KOPT-K1 (cell line): ENCODE measurements at regions not wholly inside any gene's neighbourhood (a gene's known extent, or its start where the extent isn't known, plus 50 kb on each side); places are given as distances from the start of the nearest gene placed in this dataset.

ENCODE experiments used
- H3K27ac ChIP-seq: fragments of 200-600 bp; sonication (generic); 2 replicates; pipeline ENCODE4 v1.5.1; 2016; ENCODE audit warnings: antibody characterized with exemption, mild to moderate bottlenecking, low read depth, low read length; ENCODE audit not compliant: poor library complexity, severe bottlenecking
- H3K36me3 ChIP-seq: fragments of 200-600 bp; sonication (generic); 2 replicates; pipeline ENCODE4 v1.5.1; 2017; ENCODE audit warnings: antibody characterized with exemption, mild to moderate bottlenecking, low read length, moderate library complexity; ENCODE audit not compliant: insufficient read depth
- H3K9me3 ChIP-seq: fragments of 200-600 bp; sonication (generic); 2 replicates; pipeline ENCODE4 v1.5.1; 2017; ENCODE audit warnings: antibody characterized with exemption, low read length, mild to moderate bottlenecking; ENCODE audit not compliant: insufficient read depth, poor library complexity, severe bottlenecking

GRCh38 chr3:13211605-13212210 is 138.5 kb upstream of the IQSEC1 start:
- H3K27ac ChIP-seq: no peak overlapping the region
- H3K9me3 ChIP-seq: no peaks in the 10 kb centered on the region
- no peaks in the 10 kb centered on the region for H3K36me3 ChIP-seq

GRCh38 chr3:13210221-13210975 is 137.2 kb upstream of the IQSEC1 start:
- Histone ChIP-seq H3K9me3 (no peaks in the 10 kb centered on the region), H3K27ac (no peak overlapping the region), H3K36me3 (no peaks in the 10 kb centered on the region)

GRCh38 chr3:13209634-13209997 is 136.4 kb upstream of the IQSEC1 start:
- Histone ChIP-seq H3K9me3 (no peaks in the 10 kb centered on the region), H3K27ac (no peak overlapping the region), H3K36me3 (no peaks in the 10 kb centered on the region)

- no peaks in the 10 kb centered on the region for H3K36me3 ChIP-seq
- H3K9me3 ChIP-seq: no peaks in the 10 kb centered on the region
- H3K27ac ChIP-seq: no peak overlapping the region
Observed at GRCh38 chr3:13208706-13209633, 135.7 kb upstream of the IQSEC1 start.

- H3K9me3 ChIP-seq: no peaks in the 10 kb centered on the region
- H3K36me3 ChIP-seq: no peaks in the 10 kb centered on the region
- no peak overlapping the region for H3K27ac ChIP-seq
Observed at GRCh38 chr3:13207975-13208705, 134.9 kb upstream of the IQSEC1 start.

GRCh38 chr3:13207578-13207922 is 134.3 kb upstream of the IQSEC1 start:
- H3K9me3 ChIP-seq: no peaks in the 10 kb centered on the region
- no peak overlapping the region for H3K27ac ChIP-seq
- H3K36me3 ChIP-seq: no peaks in the 10 kb centered on the region

- Histone ChIP-seq H3K27ac (no peak overlapping the region), H3K9me3 (no peaks in the 10 kb centered on the region), H3K36me3 (no peaks in the 10 kb centered on the region)
Observed at GRCh38 chr3:13206799-13207577, 133.8 kb upstream of the IQSEC1 start.

GRCh38 chr3:13205567-13206143 is 132.4 kb upstream of the IQSEC1 start:
- no peaks in the 10 kb centered on the region for H3K9me3 ChIP-seq
- no peaks in the 10 kb centered on the region for H3K36me3 ChIP-seq
- no peak overlapping the region for H3K27ac ChIP-seq

- Histone ChIP-seq H3K27ac (no peak overlapping the region), H3K36me3 (no peaks in the 10 kb centered on the region), H3K9me3 (no peaks in the 10 kb centered on the region)
Observed at GRCh38 chr3:13204177-13204581, 130.9 kb upstream of the IQSEC1 start.

GRCh38 chr3:13203398-13204176 is 130.4 kb upstream of the IQSEC1 start:
- no peaks in the 10 kb centered on the region for H3K36me3 ChIP-seq
- H3K27ac ChIP-seq: no peak overlapping the region
- H3K9me3 ChIP-seq: no peaks in the 10 kb centered on the region

- Histone ChIP-seq H3K9me3 (no peaks in the 10 kb centered on the region), H3K27ac (no peak overlapping the region), H3K36me3 (no peaks in the 10 kb centered on the region)
Observed at GRCh38 chr3:13202744-13203397, 129.6 kb upstream of the IQSEC1 start.

- Histone ChIP-seq H3K36me3 (no peaks in the 10 kb centered on the region), H3K9me3 (no peaks in the 10 kb centered on the region), H3K27ac (no peak overlapping the region)
Observed at GRCh38 chr3:13201851-13202250, 128.6 kb upstream of the IQSEC1 start.

- no peaks in the 10 kb centered on the region for H3K36me3 ChIP-seq
- H3K9me3 ChIP-seq: no peaks in the 10 kb centered on the region
- no peak overlapping the region for H3K27ac ChIP-seq
Observed at GRCh38 chr3:13200946-13201345, 127.7 kb upstream of the IQSEC1 start.
